ENCODE measurements at regions not wholly inside any gene's neighbourhood (a gene's known extent, or its start where the extent isn't known, plus 50 kb on each side); places are given as distances from the start of the nearest gene placed in this dataset.

GRCh38 chr1:5098981-5099385, 444.6 kb downstream of the AJAP1 start:
- no peak for DNase-seq

- no peak for DNase-seq
Measured at GRCh38 chr1:5093042-5093441, 438.6 kb downstream of the AJAP1 start.

GRCh38 chr1:5084676-5085075, 430.3 kb downstream of the AJAP1 start:
- DNase-seq: no peak

GRCh38 chr1:5067246-5067645, 412.8 kb downstream of the AJAP1 start:
- DNase-seq: no peak

GRCh38 chr1:5053744-5054143, 399.3 kb downstream of the AJAP1 start:
- no peak for DNase-seq

GRCh38 chr1:5029136-5029535, 374.7 kb downstream of the AJAP1 start:
- no peak for DNase-seq

GRCh38 chr1:5012249-5012648, 357.8 kb downstream of the AJAP1 start:
- DNase-seq: no peak

- DNase-seq: no peak
Measured at GRCh38 chr1:5010656-5011055, 356.2 kb downstream of the AJAP1 start.

- DNase-seq: no peak
Measured at GRCh38 chr1:5010236-5010635, 355.8 kb downstream of the AJAP1 start.

GRCh38 chr1:5009376-5010065, 355.1 kb downstream of the AJAP1 start:
- DNase-seq: no peak

- DNase-seq: no peak
Measured at GRCh38 chr1:5005171-5005570, 350.8 kb downstream of the AJAP1 start.

GRCh38 chr1:5002676-5003075, 348.3 kb downstream of the AJAP1 start:
- no peak for DNase-seq

- no peak for DNase-seq
Measured at GRCh38 chr1:5001466-5001865, 347.1 kb downstream of the AJAP1 start.

- DNase-seq: no peak
Measured at GRCh38 chr1:4986306-4986705, 331.9 kb downstream of the AJAP1 start.

- no peak for DNase-seq
Measured at GRCh38 chr1:4984841-4985240, 330.4 kb downstream of the AJAP1 start.

GRCh38 chr1:4980211-4980610, 325.8 kb downstream of the AJAP1 start:
- DNase-seq: no peak

- DNase-seq: no peak
Measured at GRCh38 chr1:4978660-4979390, 324.4 kb downstream of the AJAP1 start.

GRCh38 chr1:4977701-4978100, 323.3 kb downstream of the AJAP1 start:
- no peak for DNase-seq

- no peak for DNase-seq
Measured at GRCh38 chr1:4976859-4977440, 322.5 kb downstream of the AJAP1 start.

GRCh38 chr1:4975856-4976255, 321.4 kb downstream of the AJAP1 start:
- DNase-seq: no peak

- no peak for DNase-seq
Measured at GRCh38 chr1:4974981-4975685, 320.7 kb downstream of the AJAP1 start.

GRCh38 chr1:4973341-4973740, 318.9 kb downstream of the AJAP1 start:
- no peak for DNase-seq

GRCh38 chr1:4972761-4973320, 318.4 kb downstream of the AJAP1 start:
- DNase-seq: no peak

All from activated naive CD4-positive, alpha-beta T cell treated with anti-CD3 and anti-CD28 coated beads, Interleukin-2, amount 50 U/mL, for 16 hours (primary cell).